GM18517 (cell line): ENCODE measurements at regions not wholly inside any gene's neighbourhood (a gene's known extent, or its start where the extent isn't known, plus 50 kb on each side); places are given as distances from the start of the nearest gene placed in this dataset.

ENCODE experiments used
- ATAC-seq: cut with Tn5 transposase; IDR thresholded peaks from one replicate; pipeline ENCODE4 v1.9.1; 2021; ENCODE audit warnings: mild to moderate bottlenecking, moderate library complexity; ENCODE audit not compliant: unreplicated experiment

- ATAC-seq, result no peak
Observed at GRCh38 chr12:114975640-114976310, 291.8 kb upstream of the TBX3 start.

GRCh38 chr12:114974826-114975639, 291.1 kb upstream of the TBX3 start:
- ATAC-seq, result no peak

- no peak for ATAC-seq
Observed at GRCh38 chr12:114974333-114974732, 290.4 kb upstream of the TBX3 start.

DNA sequence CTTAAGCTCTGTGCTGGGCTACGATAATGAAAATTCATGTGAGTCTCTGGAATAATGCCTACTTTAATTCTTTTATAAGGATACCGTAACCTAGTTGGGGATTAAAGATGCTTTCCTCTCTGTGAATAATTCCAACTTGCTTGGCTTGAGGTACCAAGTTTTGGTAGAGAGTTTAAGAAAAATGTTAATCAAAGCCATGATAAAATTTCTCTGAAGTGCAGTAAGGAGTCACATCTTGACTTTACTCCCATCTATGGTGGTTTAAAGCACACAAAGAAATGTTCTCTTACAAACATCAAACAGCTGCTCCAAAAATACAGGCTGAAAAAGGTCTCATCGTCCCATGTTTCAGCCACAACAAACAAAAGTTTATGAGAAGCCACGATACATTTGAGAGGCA, 284.8 kb upstream of the TBX3 start:
- no peak for ATAC-seq

DNA sequence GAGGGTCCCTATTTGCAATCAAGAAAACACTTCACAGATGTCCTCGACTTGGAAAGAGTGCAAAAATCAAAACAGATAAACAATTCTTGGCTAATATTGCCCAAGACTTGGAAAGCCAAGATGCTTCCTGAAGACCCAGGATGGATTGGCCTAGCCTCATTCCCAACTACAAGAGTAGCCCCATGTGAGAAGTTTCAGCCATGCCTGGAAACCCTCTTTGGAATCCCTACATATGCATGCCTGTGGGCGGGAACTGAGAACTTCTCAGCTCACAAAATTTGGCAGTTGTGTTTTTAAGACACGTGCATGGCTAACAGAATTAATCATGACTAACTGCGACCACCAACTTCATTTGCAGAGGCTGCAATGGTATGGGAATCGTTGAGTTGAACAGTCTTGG, 283.2 kb upstream of the TBX3 start:
- no peak for ATAC-seq

- ATAC-seq, result no peak
Observed at GRCh38 chr12:114964841-114965240, 280.9 kb upstream of the TBX3 start.

GRCh38 chr12:114963846-114964245, 279.9 kb upstream of the TBX3 start:
- ATAC-seq, result no peak

GRCh38 chr12:114961491-114961890, 277.5 kb upstream of the TBX3 start:
- ATAC-seq, result no peak

DNA sequence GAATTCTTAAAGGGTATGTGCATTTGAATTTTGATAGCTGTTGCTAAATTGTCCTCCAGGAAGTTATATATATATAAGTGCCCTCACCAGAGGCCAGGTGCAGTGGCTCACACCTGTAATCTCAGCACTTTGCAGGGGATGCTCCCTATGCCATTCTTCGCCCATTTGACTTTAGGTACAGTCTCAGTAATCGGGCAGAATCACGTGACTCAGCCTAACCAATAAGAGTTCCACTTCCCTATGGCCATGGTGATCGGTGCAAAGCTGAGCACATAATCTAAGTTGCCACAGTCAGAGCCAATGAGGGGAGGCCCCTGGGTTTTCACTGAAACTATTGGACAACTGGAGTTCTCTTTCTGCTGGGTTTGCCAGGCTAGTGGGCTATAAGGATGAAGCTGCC, 274.6 kb upstream of the TBX3 start:
- no peak for ATAC-seq

DNA sequence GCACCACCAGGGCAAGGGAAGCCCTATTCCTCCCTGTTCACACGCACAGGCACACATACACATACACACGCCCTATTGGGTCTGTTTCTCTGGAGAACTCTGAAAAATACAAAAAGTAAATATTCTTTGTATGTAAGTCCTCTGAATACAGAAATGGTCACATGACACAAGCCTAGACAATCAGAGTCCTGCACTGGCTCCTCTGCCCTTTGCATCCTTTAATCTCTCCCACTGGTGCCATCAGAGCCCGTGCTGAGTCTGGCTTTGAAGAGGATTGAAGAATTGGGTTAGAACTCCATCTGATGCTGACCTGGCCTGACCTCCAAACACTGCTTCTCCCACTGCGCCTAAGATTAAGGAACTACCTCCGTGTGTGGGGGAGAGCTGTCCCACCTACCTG, 273.2 kb upstream of the TBX3 start:
- ATAC-seq, result no peak

GRCh38 chr12:114955414-114956014, 271.5 kb upstream of the TBX3 start:
- no peak for ATAC-seq

GRCh38 chr12:114954511-114955055, 270.6 kb upstream of the TBX3 start:
- ATAC-seq, result no peak

- ATAC-seq, result no peak
Observed at GRCh38 chr12:114952573-114953271, 268.7 kb upstream of the TBX3 start.

- ATAC-seq, result no peak
Observed at GRCh38 chr12:114949058-114949820, 265.3 kb upstream of the TBX3 start.

DNA sequence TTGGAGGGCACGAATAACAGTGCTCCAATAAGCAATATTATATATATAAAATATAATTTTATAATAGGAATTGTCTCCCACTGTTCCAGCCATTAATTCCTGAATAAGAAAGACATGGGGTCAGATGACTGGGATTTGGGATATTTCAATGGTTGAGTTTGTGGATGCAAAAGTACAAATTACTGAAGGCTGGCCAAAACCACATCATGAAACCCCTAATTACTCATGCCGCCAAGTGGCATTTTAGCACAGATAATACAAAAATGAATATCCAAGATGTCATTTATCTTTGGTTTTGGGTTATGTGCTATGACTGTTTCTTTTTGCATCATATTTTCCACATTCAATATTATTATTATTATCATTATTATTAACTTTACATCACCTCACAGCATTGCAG, 261.4 kb upstream of the TBX3 start:
- no peak for ATAC-seq

DNA sequence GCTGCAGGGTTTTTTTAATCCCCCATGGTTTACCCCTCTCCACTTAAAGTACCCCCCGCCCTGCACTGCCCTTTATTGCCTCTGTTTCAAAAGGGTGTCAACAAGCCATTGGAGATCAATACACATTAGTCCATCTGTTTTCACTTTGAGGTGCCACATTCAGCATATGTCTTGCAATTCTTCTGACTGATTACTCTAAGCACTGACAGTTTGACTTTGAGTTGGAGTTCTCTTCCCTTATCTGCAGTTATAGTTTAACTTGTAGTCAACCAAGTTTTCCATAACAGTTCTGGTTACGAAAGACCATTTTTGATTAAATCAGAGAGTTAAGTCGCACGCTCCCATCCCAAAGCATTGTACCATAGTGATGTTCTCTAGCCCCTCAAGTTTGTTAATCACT, 260.8 kb upstream of the TBX3 start:
- ATAC-seq, result no peak

- no peak for ATAC-seq
Observed at GRCh38 chr12:114943601-114944000, 259.6 kb upstream of the TBX3 start.

- no peak for ATAC-seq
Observed at GRCh38 chr12:114938487-114939210, 254.7 kb upstream of the TBX3 start.

DNA sequence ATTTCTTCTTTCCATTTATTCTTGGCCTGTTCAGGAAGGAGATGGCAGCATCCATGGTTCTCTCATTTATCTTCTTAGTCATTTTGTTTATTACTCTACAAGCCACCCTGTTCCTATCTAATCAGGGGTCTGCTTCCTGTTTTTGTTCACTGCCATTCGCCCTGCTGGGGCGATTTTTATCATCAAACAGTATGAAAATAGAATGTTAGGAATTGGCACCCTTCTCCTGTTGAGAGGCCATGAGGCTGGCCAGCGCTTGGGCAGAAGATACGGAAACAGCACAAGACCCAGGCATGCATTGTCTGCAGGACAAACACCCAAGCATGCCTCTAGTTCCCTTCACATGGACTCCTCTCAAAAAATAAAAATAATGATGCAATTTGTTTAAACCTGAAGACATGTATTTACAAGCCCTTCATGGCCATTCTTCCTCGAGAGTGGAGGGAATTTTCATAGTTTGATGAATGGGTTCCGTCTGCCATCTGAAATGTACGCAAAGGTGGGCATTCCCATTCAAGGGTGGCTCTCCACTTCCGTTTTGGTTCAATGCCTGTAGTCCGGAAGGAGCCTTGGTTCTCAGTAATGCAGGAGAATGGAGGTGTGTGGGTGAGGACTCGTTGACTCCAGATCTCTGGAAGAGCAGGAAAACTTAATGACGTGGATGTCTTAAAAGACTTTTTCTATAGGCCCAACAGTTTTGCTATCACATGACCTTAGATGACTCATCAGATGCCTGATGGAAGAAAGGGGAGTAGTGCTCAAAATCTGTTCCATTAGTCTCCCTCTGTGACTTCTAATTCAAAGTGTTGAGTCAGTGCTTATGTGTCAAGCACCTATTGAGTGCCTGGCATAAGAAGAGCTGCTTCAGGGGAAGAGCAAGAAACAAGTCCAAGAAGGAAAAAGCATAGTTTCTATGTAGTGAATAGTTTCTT, 252.4 kb upstream of the TBX3 start:
- ATAC-seq, result no peak
